Activated naive CD8-positive, alpha-beta T cell treated with anti-CD3 and anti-CD28 coated beads, Interleukin-2, amount 10 ng/mL, durations not matched to agents 7 days and 5 days (primary cell): ENCODE measurements at regions not wholly inside any gene's neighbourhood (a gene's known extent, or its start where the extent isn't known, plus 50 kb on each side); places are given as distances from the start of the nearest gene placed in this dataset.

Experiments
- ATAC-seq: fragments of 150-1000 bp; cut with Tn5 transposase; one replicate; pipeline ENCODE4 v1.10.0; 2021; ENCODE audit warnings: low read depth, moderate library complexity
- POLR2A ChIA-PET: fragments of 350-600 bp; sonication (Branson Sonifier 250); formaldehyde crosslinking; loops from one replicate; lab custom pipeline; 2021; ENCODE audit warnings: antibody characterized with exemption; lab: Charles Lee
- DNase-seq: peaks from one replicate; pipeline ENCODE4 v3.0.0; 2021
- H3K27ac Mint-ChIP-seq: one replicate; pipeline ENCODE4 v1.8.0; 2022; ENCODE audit warnings: mild to moderate bottlenecking, mixed read lengths
- H3K27me3 Mint-ChIP-seq: one replicate; pipeline ENCODE4 v1.8.0; 2022; ENCODE audit warnings: mild to moderate bottlenecking, moderate library complexity, mixed read lengths
- H3K36me3 Mint-ChIP-seq: one replicate; pipeline ENCODE4 v1.8.0; 2021; ENCODE audit warnings: mild to moderate bottlenecking, mixed read lengths
- H3K4me1 Mint-ChIP-seq: one replicate; pipeline ENCODE4 v1.8.0; 2021; ENCODE audit warnings: mixed read lengths
- H3K4me3 Mint-ChIP-seq: one replicate; pipeline ENCODE4 v1.8.0; 2022; ENCODE audit warnings: mild to moderate bottlenecking, moderate library complexity, mixed read lengths
- H3K9me3 Mint-ChIP-seq: one replicate; pipeline ENCODE4 v1.8.0; 2021; ENCODE audit warnings: mixed read lengths

- DNase-seq (no peak), ATAC-seq (no peak)
- H3K9me3 Mint-ChIP-seq = no peaks in the 10 kb centered on the region
- no peaks in the 10 kb centered on the region for H3K36me3 Mint-ChIP-seq
- POLR2A ChIA-PET = no interaction called here
- H3K27me3 Mint-ChIP-seq = no peaks in the 10 kb centered on the region
- H3K4me1 Mint-ChIP-seq = no peaks in the 10 kb centered on the region
- no peak overlapping the region for H3K4me3 Mint-ChIP-seq
- H3K27ac Mint-ChIP-seq = no peak overlapping the region
These were observed 219.2 kb upstream of the SGO1 start for GRCh38 chr3:20405231-20405630.

- H3K9me3 Mint-ChIP-seq = no peaks in the 10 kb centered on the region
- POLR2A ChIA-PET = no interaction called here
- no peaks in the 10 kb centered on the region for H3K4me1 Mint-ChIP-seq
- no peaks in the 10 kb centered on the region for H3K36me3 Mint-ChIP-seq
- H3K4me3 Mint-ChIP-seq = no peak overlapping the region
- DNase-seq (no peak), ATAC-seq (no peak)
- no peaks in the 10 kb centered on the region for H3K27me3 Mint-ChIP-seq
- H3K27ac Mint-ChIP-seq = no peak overlapping the region
These were observed 218.7 kb upstream of the SGO1 start for GRCh38 chr3:20404741-20405100.

- ATAC-seq (no peak), DNase-seq (no peak)
- no peak overlapping the region for H3K4me3 Mint-ChIP-seq
- H3K9me3 Mint-ChIP-seq = no peaks in the 10 kb centered on the region
- H3K27ac Mint-ChIP-seq = no peak overlapping the region
- no peaks in the 10 kb centered on the region for H3K4me1 Mint-ChIP-seq
- H3K36me3 Mint-ChIP-seq = no peaks in the 10 kb centered on the region
- no peaks in the 10 kb centered on the region for H3K27me3 Mint-ChIP-seq
- POLR2A ChIA-PET = no interaction called here
These were observed 218.2 kb upstream of the SGO1 start for GRCh38 chr3:20403986-20404740.

- POLR2A ChIA-PET = no interaction called here
- H3K4me1 Mint-ChIP-seq = no peaks in the 10 kb centered on the region
- H3K27ac Mint-ChIP-seq = no peak overlapping the region
- no peak overlapping the region for H3K4me3 Mint-ChIP-seq
- no peak for ATAC-seq
- H3K27me3 Mint-ChIP-seq = no peaks in the 10 kb centered on the region
- H3K9me3 Mint-ChIP-seq = no peaks in the 10 kb centered on the region
- no peaks in the 10 kb centered on the region for H3K36me3 Mint-ChIP-seq
- no peak for DNase-seq
These were observed 215.2 kb upstream of the SGO1 start for GRCh38 chr3:20401253-20401652.

GRCh38 chr3:20400686-20401085 lies 214.7 kb upstream of the SGO1 start:
- Mint-ChIP-seq H3K27me3 (no peaks in the 10 kb centered on the region), H3K4me3 (no peak overlapping the region), H3K36me3 (no peaks in the 10 kb centered on the region), H3K27ac (no peak overlapping the region), H3K9me3 (no peaks in the 10 kb centered on the region), H3K4me1 (no peaks in the 10 kb centered on the region)
- POLR2A ChIA-PET = no interaction called here
- DNase-seq = no peak
- no peak for ATAC-seq

- no peaks in the 10 kb centered on the region for H3K4me1 Mint-ChIP-seq
- no peaks in the 10 kb centered on the region for H3K36me3 Mint-ChIP-seq
- H3K9me3 Mint-ChIP-seq = no peaks in the 10 kb centered on the region
- H3K27me3 Mint-ChIP-seq = no peaks in the 10 kb centered on the region
- no peak for ATAC-seq
- no peak overlapping the region for H3K4me3 Mint-ChIP-seq
- no peak for DNase-seq
- POLR2A ChIA-PET = no interaction called here
- H3K27ac Mint-ChIP-seq = no peak overlapping the region
These were observed 214.3 kb upstream of the SGO1 start for GRCh38 chr3:20400281-20400680.

GRCh38 chr3:20396335-20396734 lies 210.3 kb upstream of the SGO1 start:
- POLR2A ChIA-PET = no interaction called here
- H3K4me1 Mint-ChIP-seq = no peaks in the 10 kb centered on the region
- no peaks in the 10 kb centered on the region for H3K27me3 Mint-ChIP-seq
- peaks cover 1% of the 10 kb centered on the region for H3K9me3 Mint-ChIP-seq
- no peak overlapping the region for H3K27ac Mint-ChIP-seq
- ATAC-seq (no peak), DNase-seq (no peak)
- no peaks in the 10 kb centered on the region for H3K36me3 Mint-ChIP-seq
- H3K4me3 Mint-ChIP-seq = no peak overlapping the region

- DNase-seq = no peak
- H3K9me3 Mint-ChIP-seq = peaks cover 1% of the 10 kb centered on the region
- H3K27ac Mint-ChIP-seq = no peak overlapping the region
- H3K4me3 Mint-ChIP-seq = no peak overlapping the region
- no peaks in the 10 kb centered on the region for H3K27me3 Mint-ChIP-seq
- no peaks in the 10 kb centered on the region for H3K36me3 Mint-ChIP-seq
- H3K4me1 Mint-ChIP-seq = no peaks in the 10 kb centered on the region
- no peak for ATAC-seq
- POLR2A ChIA-PET = no interaction called here
These were observed 209.7 kb upstream of the SGO1 start for GRCh38 chr3:20395692-20396091.

- no peak for ATAC-seq
- Mint-ChIP-seq H3K4me3 (no peak overlapping the region), H3K4me1 (no peaks in the 10 kb centered on the region), H3K27me3 (no peaks in the 10 kb centered on the region), H3K9me3 (peaks cover 1% of the 10 kb centered on the region), H3K27ac (no peak overlapping the region), H3K36me3 (no peaks in the 10 kb centered on the region)
- POLR2A ChIA-PET = no interaction called here
- no peak for DNase-seq
These were observed 208.2 kb upstream of the SGO1 start for GRCh38 chr3:20394243-20394642.

- H3K4me1 Mint-ChIP-seq = no peaks in the 10 kb centered on the region
- ATAC-seq = no peak
- no peak overlapping the region for H3K27ac Mint-ChIP-seq
These were observed 205.6 kb upstream of the SGO1 start for GRCh38 chr3:20391644-20392043.

GRCh38 chr3:20388971-20389370 lies 203.0 kb upstream of the SGO1 start:
- H3K9me3 Mint-ChIP-seq = peaks cover 4% of the 10 kb centered on the region
- H3K4me3 Mint-ChIP-seq = no peak overlapping the region
- no peaks in the 10 kb centered on the region for H3K36me3 Mint-ChIP-seq
- no peak for DNase-seq
- POLR2A ChIA-PET = no interaction called here
- no peak for ATAC-seq
- H3K27me3 Mint-ChIP-seq = no peaks in the 10 kb centered on the region
- no peak overlapping the region for H3K27ac Mint-ChIP-seq
- H3K4me1 Mint-ChIP-seq = no peaks in the 10 kb centered on the region

More at GRCh38 chr3:20391644-20392043, 205.6 kb upstream of the SGO1 start:
- Mint-ChIP-seq H3K9me3 (peaks cover 1% of the 10 kb centered on the region), H3K27me3 (no peaks in the 10 kb centered on the region), H3K4me3 (no peak overlapping the region), H3K36me3 (no peaks in the 10 kb centered on the region)
- DNase-seq = no peak
- POLR2A ChIA-PET = no interaction called here

- peaks cover 1% of the 10 kb centered on the region for H3K9me3 Mint-ChIP-seq
- no peaks in the 10 kb centered on the region for H3K4me1 Mint-ChIP-seq
- H3K27me3 Mint-ChIP-seq = no peaks in the 10 kb centered on the region
- DNase-seq (no peak), ATAC-seq (no peak)
- H3K36me3 Mint-ChIP-seq = no peaks in the 10 kb centered on the region
- POLR2A ChIA-PET = no interaction called here
- H3K27ac Mint-ChIP-seq = no peak overlapping the region
- no peak overlapping the region for H3K4me3 Mint-ChIP-seq
These were observed 194.3 kb upstream of the SGO1 start for GRCh38 chr3:20380295-20380694.

- Mint-ChIP-seq H3K27ac (no peak overlapping the region), H3K9me3 (peaks cover 1% of the 10 kb centered on the region), H3K36me3 (no peaks in the 10 kb centered on the region), H3K4me3 (no peak overlapping the region), H3K27me3 (no peaks in the 10 kb centered on the region), H3K4me1 (no peaks in the 10 kb centered on the region)
- POLR2A ChIA-PET = no interaction called here
- DNase-seq = no peak
- no peak for ATAC-seq
These were observed 192.3 kb upstream of the SGO1 start for GRCh38 chr3:20378315-20378714.

GRCh38 chr3:20376665-20377217 lies 190.7 kb upstream of the SGO1 start:
- Mint-ChIP-seq H3K27me3 (no peaks in the 10 kb centered on the region), H3K36me3 (no peaks in the 10 kb centered on the region), H3K27ac (no peak overlapping the region), H3K4me3 (no peak overlapping the region), H3K9me3 (peaks cover 1% of the 10 kb centered on the region), H3K4me1 (no peaks in the 10 kb centered on the region)
- ATAC-seq (no peak), DNase-seq (no peak)
- POLR2A ChIA-PET = no interaction called here
